H9 (cell line): ENCODE measurements at regions not wholly inside any gene's neighbourhood (a gene's known extent, or its start where the extent isn't known, plus 50 kb on each side); places are given as distances from the start of the nearest gene placed in this dataset.

Experiments
- DNase-seq: peaks from one replicate; pipeline ENCODE4 v3.0.0-alpha.2; 2017
- H2AFZ ChIP-seq: one replicate; pipeline ENCODE4 v1.6.1; 2013; ENCODE audit warnings: mild to moderate bottlenecking, low read length, control low read depth, moderate library complexity
- H2AK5ac ChIP-seq: 2 replicates; pipeline ENCODE4 v1.6.1; 2013; ENCODE audit warnings: low read length, control low read depth, mixed read lengths; ENCODE audit not compliant: insufficient read length
- H2BK120ac ChIP-seq: one replicate; pipeline ENCODE4 v1.6.1; 2013; ENCODE audit warnings: low read depth, mild to moderate bottlenecking, low read length, control low read depth, inconsistent platforms; ENCODE audit not compliant: poor library complexity, severe bottlenecking
- H2BK12ac ChIP-seq: 2 replicates; pipeline ENCODE4 v1.6.1; 2013; ENCODE audit warnings: low read length, control low read depth, mixed read lengths, low read depth; ENCODE audit not compliant: insufficient read length
- H2BK15ac ChIP-seq: 2 replicates; pipeline ENCODE4 v1.6.1; 2013; ENCODE audit warnings: low read depth, low read length, control low read depth
- H2BK20ac ChIP-seq: one replicate; pipeline ENCODE4 v1.6.1; 2013; ENCODE audit warnings: low read depth, mild to moderate bottlenecking, low read length, control low read depth, inconsistent platforms; ENCODE audit not compliant: poor library complexity, severe bottlenecking
- H2BK5ac ChIP-seq: 2 replicates; pipeline ENCODE4 v1.6.1; 2013; ENCODE audit warnings: low read length, control low read depth, mixed read lengths; ENCODE audit not compliant: insufficient read length
- H3K14ac ChIP-seq: 2 replicates; pipeline ENCODE4 v1.6.1; 2013; ENCODE audit warnings: low read length, control low read depth; ENCODE audit not compliant: insufficient read depth
- H3K18ac ChIP-seq: 2 replicates; pipeline ENCODE4 v1.6.1; 2013; ENCODE audit warnings: low read depth, mild to moderate bottlenecking, mixed read lengths, low read length, control low read depth; ENCODE audit not compliant: insufficient read length
- H3K23ac ChIP-seq: 2 replicates; pipeline ENCODE4 v1.6.1; 2013; ENCODE audit warnings: low read length, control low read depth, mixed read lengths, low read depth; ENCODE audit not compliant: insufficient read length
- H3K23me2 ChIP-seq: 2 replicates; pipeline ENCODE4 v1.6.1; 2013; ENCODE audit warnings: low read depth, mild to moderate bottlenecking, mixed read lengths, low read length, control low read depth; ENCODE audit not compliant: insufficient read length, poor library complexity, severe bottlenecking
- H3K27ac ChIP-seq: 2 replicates; pipeline ENCODE4 v1.5.1; 2013; ENCODE audit warnings: low read length, control low read depth, mixed read lengths, low read depth; ENCODE audit not compliant: insufficient read length
- H3K27me3 ChIP-seq: 2 replicates; pipeline ENCODE4 v1.6.1; 2013; ENCODE audit warnings: low read length, control low read depth, inconsistent platforms; ENCODE audit not compliant: insufficient read depth
- H3K4ac ChIP-seq: 2 replicates; pipeline ENCODE4 v1.6.1; 2013; ENCODE audit warnings: low read depth, mild to moderate bottlenecking, control low read depth, inconsistent platforms, low read length, moderate library complexity
- H3K4me1 ChIP-seq: 2 replicates; pipeline ENCODE4 v1.6.1; 2013; ENCODE audit warnings: low read length, control low read depth, inconsistent platforms; ENCODE audit not compliant: insufficient read depth
- H3K4me2 ChIP-seq: 2 replicates; pipeline ENCODE4 v1.6.1; 2013; ENCODE audit warnings: low read length, control low read depth, mixed read lengths; ENCODE audit not compliant: insufficient read length, insufficient read depth
- H3K56ac ChIP-seq: 2 replicates; pipeline ENCODE4 v1.6.1; 2013; ENCODE audit warnings: low read depth, mild to moderate bottlenecking, mixed read lengths, low read length, control low read depth; ENCODE audit not compliant: insufficient read length
- H3K79me1 ChIP-seq: 2 replicates; pipeline ENCODE4 v1.6.1; 2013; ENCODE audit warnings: low read depth, mild to moderate bottlenecking, moderate library complexity, low read length, control low read depth, inconsistent platforms; ENCODE audit not compliant: insufficient read depth, poor library complexity, severe bottlenecking
- H3K79me2 ChIP-seq: 2 replicates; pipeline ENCODE4 v1.6.1; 2013; ENCODE audit warnings: low read length, control low read depth, inconsistent platforms; ENCODE audit not compliant: insufficient read depth
- H3K9ac ChIP-seq: 2 replicates; pipeline ENCODE4 v1.6.1; 2013; ENCODE audit warnings: low read length, control low read depth, mixed read lengths; ENCODE audit not compliant: insufficient read length; ENCODE audit errors: extremely low read depth
- H3K9me3 ChIP-seq: one replicate; pipeline ENCODE4 v1.6.1; 2013; ENCODE audit warnings: low read depth, low read length, inconsistent platforms; ENCODE audit not compliant: control insufficient read depth
- H3T11ph ChIP-seq: one replicate; pipeline ENCODE4 v1.6.1; 2013; ENCODE audit warnings: mild to moderate bottlenecking, low read length, control low read depth, inconsistent platforms
- H4K20me1 ChIP-seq: one replicate; pipeline ENCODE4 v1.6.1; 2013; ENCODE audit not compliant: control insufficient read depth, insufficient read length, insufficient read depth
- H4K5ac ChIP-seq: 2 replicates; pipeline ENCODE4 v1.6.1; 2013; ENCODE audit warnings: low read depth, mild to moderate bottlenecking, mixed read lengths, low read length, control low read depth; ENCODE audit not compliant: insufficient read length
- H4K8ac ChIP-seq: replicated peaks from 2 replicates; pipeline ENCODE4 v1.6.1; 2013; ENCODE audit warnings: low read length, control low read depth, mixed read lengths, low read depth; ENCODE audit not compliant: insufficient read length
- H4K91ac ChIP-seq: 2 replicates; pipeline ENCODE4 v1.6.1; 2013; ENCODE audit warnings: low read depth, mild to moderate bottlenecking, moderate library complexity, mixed read lengths, low read length, control low read depth; ENCODE audit not compliant: insufficient read length
- H3K27ac Mint-ChIP-seq, 3 experiments: 2 replicates in 2 of 3; 3 replicates in 1 of 3; pipeline ENCODE4 v1.8.0; 2020 to 2021; ENCODE audit warnings: mixed read lengths in 3 of 3, mild to moderate bottlenecking in 1 of 3, moderate library complexity in 1 of 3
- H3K27me3 Mint-ChIP-seq: 2 replicates; pipeline ENCODE4 v1.8.0; 2021; ENCODE audit warnings: low read depth, mild to moderate bottlenecking, moderate library complexity, mixed read lengths
- H3K36me3 Mint-ChIP-seq, 3 experiments: 2 replicates in 2 of 3; 3 replicates in 1 of 3; pipeline ENCODE4 v1.8.0; 2020 to 2021; ENCODE audit warnings: low read depth in 3 of 3, mixed read lengths in 3 of 3; ENCODE audit not compliant: insufficient read depth in 1 of 3
- H3K4me1 Mint-ChIP-seq, 2 experiments: 2 replicates each; pipeline ENCODE4 v1.8.0; 2020; ENCODE audit warnings: mixed read lengths in 2 of 2
- H3K4me3 Mint-ChIP-seq, 2 experiments: 2 replicates in 1 of 2; 3 replicates in 1 of 2; pipeline ENCODE4 v1.8.0; 2020 to 2021; ENCODE audit warnings: mild to moderate bottlenecking in 2 of 2, mixed read lengths in 2 of 2, moderate library complexity in 1 of 2
- H3K9me3 Mint-ChIP-seq, 2 experiments: 2 replicates in 1 of 2; 3 replicates in 1 of 2; pipeline ENCODE4 v1.8.0; 2020; ENCODE audit warnings: mild to moderate bottlenecking in 2 of 2, mixed read lengths in 2 of 2, moderate library complexity in 1 of 2
- CTCF ChIP-seq: fragments of 200-600 bp; sonication (generic); conservative IDR thresholded peaks from 3 replicates; pipeline ENCODE4 v1.8.0; 2021; ENCODE audit warnings: antibody characterized with exemption, mild to moderate bottlenecking
- WGBS: extraction: QIAGEN DNeasy Blood & Tissue Kit; methylation state at CpG from one replicate; pipeline ENCODE4 v1.1.7; 2013; ENCODE audit warnings: missing lambda C conversion rate, low lambda C conversion rate, mixed read lengths; ENCODE audit not compliant: insufficient read length; ENCODE audit errors: extremely low coverage; 5-methylcytosine and 5-hydroxymethylcytosine counted together

DNA sequence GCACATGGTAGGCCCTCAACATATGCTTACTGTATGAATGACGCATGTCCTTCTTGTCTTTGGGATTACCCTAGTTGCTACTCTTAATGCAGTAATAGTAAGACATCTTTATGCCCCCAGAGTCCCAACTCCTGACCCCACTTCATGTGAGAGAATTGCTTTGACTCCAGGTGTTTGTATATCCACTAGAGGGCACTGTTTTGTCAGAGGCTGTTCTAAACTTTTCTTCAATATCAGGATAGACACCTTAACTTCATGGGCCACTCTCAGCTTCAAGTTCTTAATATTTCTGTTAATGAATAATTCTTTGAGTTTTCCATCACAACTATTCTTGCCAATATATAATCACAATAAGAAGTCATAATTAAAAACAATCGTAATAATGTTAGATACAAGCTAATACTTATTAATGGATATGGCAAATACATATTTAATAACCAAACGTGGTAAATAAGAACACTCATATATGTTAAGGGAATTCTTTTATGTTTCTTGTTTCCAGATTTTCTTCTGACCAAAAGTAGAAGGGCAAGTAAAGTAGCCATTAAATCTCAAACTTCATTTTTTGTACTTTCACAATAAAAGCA lies 337.2 kb upstream of the DNAJC19 start:
- Histone ChIP-seq H3K18ac (no peak overlapping the region), H3K14ac (no peak overlapping the region), H3K9ac (no peak overlapping the region), H2BK120ac (no peak overlapping the region), H2BK20ac (no peak overlapping the region), H3K4me1 (peaks cover 2% of the 10 kb centered on the region; the same call in 1 of the 2 replicates), H3K9me3 (no peaks in the 10 kb centered on the region), H3K79me1 (no peaks in the 10 kb centered on the region), H4K5ac (no peak overlapping the region), H3K79me2 (no peaks in the 10 kb centered on the region), H3K23ac (no peak overlapping the region), H3T11ph (no peak overlapping the region), H2BK12ac (no peak overlapping the region), H4K20me1 (no peaks in the 10 kb centered on the region), H3K27me3 (no peaks in the 10 kb centered on the region), H4K91ac (no peak overlapping the region), H2BK15ac (no peak overlapping the region), H3K27ac (no peak overlapping the region), H2AK5ac (no peak overlapping the region), H3K4ac (no peak overlapping the region), H2AFZ (no peak overlapping the region), H4K8ac (no peak overlapping the region), H3K4me2 (no peak overlapping the region), H3K23me2 (no peaks in the 10 kb centered on the region), H2BK5ac (no peak overlapping the region), H3K56ac (no peak overlapping the region)
- TF ChIP-seq CTCF: peak; percentile 85
- H3K36me3 Mint-ChIP-seq: peaks cover 0 to 9% (median 2%) of the 10 kb centered on the region in 3 experiments; a peak in 4 of 7 replicates
- no peak overlapping the region for H3K4me3 Mint-ChIP-seq
- DNase-seq: no peak
- no CpG with 5 or more reads among the region's 3 CpGs for WGBS
- H3K4me1 Mint-ChIP-seq: peaks cover 7 to 8% of the 10 kb centered on the region in 2 experiments
- no peak overlapping the region for H3K27ac Mint-ChIP-seq
- peaks cover 8 to 10% of the 10 kb centered on the region in 2 experiments; a peak in 4 of 5 replicates for H3K9me3 Mint-ChIP-seq
- H3K27me3 Mint-ChIP-seq: no peaks in the 10 kb centered on the region
